Common myeloid progenitor, CD34-positive (primary cell): ENCODE measurements at regions not wholly inside any gene's neighbourhood (a gene's known extent, or its start where the extent isn't known, plus 50 kb on each side); places are given as distances from the start of the nearest gene placed in this dataset.

Experiments
- CTCF ChIA-PET: fragments of 350-600 bp; sonication (Branson Sonifier 250); formaldehyde crosslinking; loops from one replicate; lab custom pipeline; 2021; ENCODE audit warnings: antibody characterized with exemption; lab: Charles Lee
- POLR2A ChIA-PET: fragments of 350-600 bp; sonication (Branson Sonifier 250); formaldehyde crosslinking; loops from one replicate; lab custom pipeline; 2021; ENCODE audit warnings: antibody characterized with exemption; lab: Charles Lee
- DNase-seq, 3 donors: peaks; one replicate each; pipeline versions ENCODE4 v3.0.0 to v3.0.0-alpha.2; 2013
- H3K27ac ChIP-seq, 2 experiments: 1 replicate in 1 of 2; 2 replicates in 1 of 2; pipeline ENCODE4 v1.7.0; 2013; ENCODE audit warnings: inconsistent platforms in 2 of 2, low read length in 2 of 2, mild to moderate bottlenecking in 2 of 2, low read depth in 1 of 2, moderate library complexity in 1 of 2; ENCODE audit not compliant: severe bottlenecking in 2 of 2, insufficient read depth in 1 of 2, poor library complexity in 1 of 2
- H3K27me3 ChIP-seq, 5 experiments: replicated peaks in 2 of 5; 1 replicate in 3 of 5; 2 replicates in 2 of 5; pipeline versions ENCODE4 v1.6.1 to v1.7.0; 2013; ENCODE audit warnings: low read length in 4 of 5, mild to moderate bottlenecking in 2 of 5, moderate library complexity in 2 of 5, inconsistent platforms in 1 of 5; ENCODE audit not compliant: insufficient read depth in 5 of 5, control insufficient read depth in 4 of 5
- H3K36me3 ChIP-seq, 4 experiments: 1 replicate in 2 of 4; 2 replicates in 2 of 4; pipeline versions ENCODE4 v1.6.1 to v1.7.0; 2013; ENCODE audit warnings: low read length in 3 of 4, control low read depth in 1 of 4, mild to moderate bottlenecking in 1 of 4; ENCODE audit not compliant: control insufficient read depth in 4 of 4, insufficient read depth in 4 of 4
- H3K4me1 ChIP-seq, 4 experiments: 1 replicate in 3 of 4; 2 replicates in 1 of 4; pipeline versions ENCODE4 v1.6.1 to v1.7.1; 2013; ENCODE audit warnings: low read length in 3 of 4, mild to moderate bottlenecking in 3 of 4, control low read depth in 1 of 4, inconsistent platforms in 1 of 4, moderate library complexity in 1 of 4; ENCODE audit not compliant: control insufficient read depth in 4 of 4, insufficient read depth in 4 of 4; ENCODE audit errors: control extremely low read depth in 1 of 4
- H3K4me3 ChIP-seq, 7 experiments: 1 replicate in 4 of 7; 2 replicates in 3 of 7; pipeline versions ENCODE4 v1.5.1 to v1.7.0; 2013; ENCODE audit warnings: mild to moderate bottlenecking in 7 of 7, low read length in 6 of 7, moderate library complexity in 6 of 7, inconsistent platforms in 2 of 7, low read depth in 2 of 7, control low read depth in 1 of 7; ENCODE audit not compliant: insufficient read depth in 4 of 7, control insufficient read depth in 1 of 7; ENCODE audit errors: extremely low read depth in 1 of 7
- H3K9me3 ChIP-seq, 5 experiments: 1 replicate in 4 of 5; 2 replicates in 1 of 5; pipeline versions ENCODE4 v1.6.1 to v1.7.1; 2013; ENCODE audit warnings: low read length in 4 of 5, mild to moderate bottlenecking in 2 of 5, inconsistent platforms in 1 of 5, low read depth in 1 of 5, moderate library complexity in 1 of 5; ENCODE audit not compliant: control insufficient read depth in 4 of 5, insufficient read depth in 2 of 5; ENCODE audit errors: control extremely low read depth in 1 of 5
- WGBS: methylation state at CpG from one replicate; pipeline ENCODE4 v1.1.5; 2013; ENCODE audit not compliant: insufficient coverage; 5-methylcytosine and 5-hydroxymethylcytosine counted together

GRCh38 chr7:50943482-50943881 lies 160.8 kb upstream of the GRB10 start:
- no CpG with 5 or more reads among the region's 2 CpGs for WGBS
- DNase-seq, result no peak
- ChIA-PET POLR2A (no interaction called here), CTCF (no interaction called here)
- peaks cover 0 to 7% (median 3%) of the 10 kb centered on the region in 5 experiments for H3K9me3 ChIP-seq
- H3K36me3 ChIP-seq, result no peaks in the 10 kb centered on the region
- no peaks in the 10 kb centered on the region for H3K4me1 ChIP-seq
- H3K27me3 ChIP-seq, result peaks cover 0 to 2% (median 0%) of the 10 kb centered on the region in 5 experiments
- H3K27ac ChIP-seq, result no peak overlapping the region
- H3K4me3 ChIP-seq, result no peak overlapping the region

DNA sequence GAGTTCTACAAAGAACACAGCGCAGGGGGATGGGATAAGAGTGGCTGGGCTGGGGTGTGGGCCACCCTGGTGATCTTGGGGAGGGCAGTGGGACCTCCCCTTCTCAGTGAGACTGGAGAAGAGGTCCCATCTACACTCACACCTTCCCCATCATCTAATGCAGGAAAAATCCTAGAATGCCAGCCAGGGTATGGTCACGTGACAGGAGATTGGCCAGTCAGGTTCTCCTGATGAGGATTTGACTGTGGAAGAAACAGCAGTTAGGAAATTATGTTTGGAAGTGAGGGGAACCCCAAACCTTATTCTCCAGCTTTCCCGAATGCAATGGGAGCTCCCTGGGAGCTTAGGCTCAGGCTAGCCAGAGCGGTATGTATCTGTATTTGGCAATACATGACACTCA lies 158.8 kb upstream of the GRB10 start:
- H3K27me3 ChIP-seq, result peaks cover 0 to 2% (median 0%) of the 10 kb centered on the region in 5 experiments
- POLR2A ChIA-PET, result no interaction called here
- H3K4me3 ChIP-seq, result no peak overlapping the region
- H3K9me3 ChIP-seq, result peaks cover 0 to 3% (median 0%) of the 10 kb centered on the region in 5 experiments
- no peaks in the 10 kb centered on the region for H3K4me1 ChIP-seq
- H3K27ac ChIP-seq, result no peak overlapping the region
- 86% methylated on average over 1 of the region's 4 CpGs for WGBS
- CTCF ChIA-PET, result interaction anchor here (1.5 kb wide), 1 partner anchor 13 kb away, joined by 4 read pairs; no protein-coding TSS in a partner anchor
- DNase-seq, result no peak
- no peaks in the 10 kb centered on the region for H3K36me3 ChIP-seq

- H3K4me1 ChIP-seq, result no peaks in the 10 kb centered on the region
- WGBS, result 69% methylated on average over 6 of the region's 6 CpGs
- H3K9me3 ChIP-seq, result peaks cover 0 to 5% (median 0%) of the 10 kb centered on the region in 5 experiments
- H3K27ac ChIP-seq, result no peak overlapping the region
- ChIA-PET CTCF (no interaction called here), POLR2A (no interaction called here)
- peaks cover 0 to 4% (median 0%) of the 10 kb centered on the region in 5 experiments for H3K27me3 ChIP-seq
- H3K4me3 ChIP-seq, result no peak overlapping the region
- no peak for DNase-seq
- H3K36me3 ChIP-seq, result no peaks in the 10 kb centered on the region
Measured at GRCh38 chr7:50940621-50941020, 157.9 kb upstream of the GRB10 start.

GRCh38 chr7:50939021-50939420 lies 156.3 kb upstream of the GRB10 start:
- H3K36me3 ChIP-seq, result no peaks in the 10 kb centered on the region
- no peak overlapping the region for H3K27ac ChIP-seq
- 77% methylated on average over 4 of the region's 4 CpGs for WGBS
- H3K4me1 ChIP-seq, result no peaks in the 10 kb centered on the region
- DNase-seq, result no peak
- H3K4me3 ChIP-seq, result no peak overlapping the region
- H3K27me3 ChIP-seq, result peaks cover 0 to 4% (median 0%) of the 10 kb centered on the region in 5 experiments
- ChIA-PET CTCF (interaction anchor here (1.5 kb wide), 1 partner anchor 10 kb away, joined by 4 read pairs; no protein-coding TSS in a partner anchor), POLR2A (no interaction called here)
- peaks cover 0 to 8% (median 0%) of the 10 kb centered on the region in 5 experiments for H3K9me3 ChIP-seq

GRCh38 chr7:50937727-50938126 lies 155.0 kb upstream of the GRB10 start:
- Histone ChIP-seq H3K4me3 (no peak overlapping the region), H3K9me3 (peaks cover 0 to 10% (median 0%) of the 10 kb centered on the region in 5 experiments), H3K4me1 (no peaks in the 10 kb centered on the region), H3K36me3 (no peaks in the 10 kb centered on the region), H3K27me3 (peaks cover 0 to 2% (median 0%) of the 10 kb centered on the region in 5 experiments), H3K27ac (no peak overlapping the region)
- DNase-seq, result no peak
- ChIA-PET POLR2A (no interaction called here), CTCF (interaction anchor here (1.4 kb wide), 1 partner anchor 16 kb away, joined by 5 read pairs; no protein-coding TSS in a partner anchor)
- WGBS, result 100% methylated on average over 1 of the region's 2 CpGs

DNA sequence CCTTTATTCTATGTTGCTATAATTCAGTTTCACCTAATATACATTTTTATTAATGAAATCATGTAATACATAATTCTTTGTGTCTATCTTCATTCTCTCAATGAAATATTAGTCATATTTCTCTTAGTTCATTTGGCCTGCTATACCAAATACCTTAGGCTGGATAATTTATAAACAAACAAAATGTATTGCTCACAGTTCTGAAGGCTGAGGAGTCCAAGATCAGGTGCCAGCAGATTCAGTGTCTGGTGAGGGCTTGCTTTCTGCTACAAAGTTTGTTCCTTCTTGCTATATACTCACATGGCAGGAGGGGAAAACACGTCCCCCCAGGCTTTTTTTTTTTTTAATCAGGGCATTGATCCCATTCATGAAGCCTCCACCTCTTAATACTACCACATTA lies 143.4 kb upstream of the GRB10 start:
- Histone ChIP-seq H3K27me3 (no peaks in the 10 kb centered on the region), H3K4me1 (peaks cover 0 to 10% (median 0%) of the 10 kb centered on the region in 4 experiments), H3K36me3 (no peaks in the 10 kb centered on the region), H3K9me3 (peaks cover 0 to 2% (median 0%) of the 10 kb centered on the region in 5 experiments), H3K27ac (no peak overlapping the region), H3K4me3 (no peak overlapping the region)
- WGBS, result no CpG with 5 or more reads among the region's 1 CpG
- DNase-seq, result no peak
- ChIA-PET POLR2A (no interaction called here), CTCF (interaction anchor here (1.2 kb wide), 1 partner anchor 10 kb away, joined by 3 read pairs; no protein-coding TSS in a partner anchor)

GRCh38 chr7:50923476-50923875 lies 140.8 kb upstream of the GRB10 start:
- peak; percentile 53 to 87 (median 76) for DNase-seq
- CTCF ChIA-PET, result no interaction called here
- Histone ChIP-seq H3K27me3 (peaks cover 0 to 3% (median 0%) of the 10 kb centered on the region in 5 experiments), H3K9me3 (peaks cover 0 to 2% (median 0%) of the 10 kb centered on the region in 5 experiments), H3K27ac (no peak overlapping the region), H3K4me1 (peaks cover 0 to 22% (median 0%) of the 10 kb centered on the region in 4 experiments), H3K4me3 (no peak overlapping the region), H3K36me3 (no peaks in the 10 kb centered on the region)
- POLR2A ChIA-PET, result no interaction called here
- WGBS, result 50% methylated on average over 1 of the region's 4 CpGs
